ENCODE measurements at regions not wholly inside any gene's neighbourhood (a gene's known extent, or its start where the extent isn't known, plus 50 kb on each side); places are given as distances from the start of the nearest gene placed in this dataset.

DNA sequence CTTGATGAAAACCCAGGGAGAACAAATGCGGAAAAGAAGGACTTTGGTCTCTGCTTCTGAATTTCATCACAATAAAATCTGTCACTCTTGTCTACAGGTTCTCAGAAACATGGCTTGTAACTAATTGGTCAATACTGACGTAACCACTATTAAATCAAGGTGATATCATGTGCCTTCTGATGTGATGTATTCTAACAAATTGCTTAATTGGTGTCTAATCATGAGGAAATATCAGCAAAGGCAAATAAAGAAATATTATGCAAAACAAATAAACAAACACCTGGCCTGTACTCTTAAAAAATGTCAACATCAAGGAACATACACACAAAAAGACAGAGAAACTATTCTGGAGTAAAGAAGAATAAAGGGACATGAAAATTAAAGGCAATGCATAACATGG lies 1165.0 kb downstream of the NXPH1 start:
- TF ChIP-seq, protein P1, sequence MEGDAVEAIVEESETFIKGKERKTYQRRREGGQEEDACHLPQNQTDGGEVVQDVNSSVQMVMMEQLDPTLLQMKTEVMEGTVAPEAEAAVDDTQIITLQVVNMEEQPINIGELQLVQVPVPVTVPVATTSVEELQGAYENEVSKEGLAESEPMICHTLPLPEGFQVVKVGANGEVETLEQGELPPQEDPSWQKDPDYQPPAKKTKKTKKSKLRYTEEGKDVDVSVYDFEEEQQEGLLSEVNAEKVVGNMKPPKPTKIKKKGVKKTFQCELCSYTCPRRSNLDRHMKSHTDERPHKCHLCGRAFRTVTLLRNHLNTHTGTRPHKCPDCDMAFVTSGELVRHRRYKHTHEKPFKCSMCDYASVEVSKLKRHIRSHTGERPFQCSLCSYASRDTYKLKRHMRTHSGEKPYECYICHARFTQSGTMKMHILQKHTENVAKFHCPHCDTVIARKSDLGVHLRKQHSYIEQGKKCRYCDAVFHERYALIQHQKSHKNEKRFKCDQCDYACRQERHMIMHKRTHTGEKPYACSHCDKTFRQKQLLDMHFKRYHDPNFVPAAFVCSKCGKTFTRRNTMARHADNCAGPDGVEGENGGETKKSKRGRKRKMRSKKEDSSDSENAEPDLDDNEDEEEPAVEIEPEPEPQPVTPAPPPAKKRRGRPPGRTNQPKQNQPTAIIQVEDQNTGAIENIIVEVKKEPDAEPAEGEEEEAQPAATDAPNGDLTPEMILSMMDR (tag by site-specific recombination; IDR thresholded peaks at IDR 0.05) = no peak
- TF ChIP-seq ZNF510 (tag by site-specific recombination; IDR thresholded peaks at IDR 0.05; ENCODE audit: insufficient replicate concordance) = no peak
- TF ChIP-seq REST (tag by site-specific recombination; IDR thresholded peaks at IDR 0.05) = no peak
- no peak for TF ChIP-seq SP7 (tag by site-specific recombination; IDR thresholded peaks at IDR 0.05)
- TF ChIP-seq TCF7L2 (IDR thresholded peaks at IDR 0.05; ENCODE audit: borderline replicate concordance, low read depth, low read length) = no peak
- no peak for TF ChIP-seq ZNF404 (tag by site-specific recombination; IDR thresholded peaks at IDR 0.05)
- no peak for TF ChIP-seq ZNF571 (tag by site-specific recombination; IDR thresholded peaks at IDR 0.05)
- TF ChIP-seq, protein P2, sequence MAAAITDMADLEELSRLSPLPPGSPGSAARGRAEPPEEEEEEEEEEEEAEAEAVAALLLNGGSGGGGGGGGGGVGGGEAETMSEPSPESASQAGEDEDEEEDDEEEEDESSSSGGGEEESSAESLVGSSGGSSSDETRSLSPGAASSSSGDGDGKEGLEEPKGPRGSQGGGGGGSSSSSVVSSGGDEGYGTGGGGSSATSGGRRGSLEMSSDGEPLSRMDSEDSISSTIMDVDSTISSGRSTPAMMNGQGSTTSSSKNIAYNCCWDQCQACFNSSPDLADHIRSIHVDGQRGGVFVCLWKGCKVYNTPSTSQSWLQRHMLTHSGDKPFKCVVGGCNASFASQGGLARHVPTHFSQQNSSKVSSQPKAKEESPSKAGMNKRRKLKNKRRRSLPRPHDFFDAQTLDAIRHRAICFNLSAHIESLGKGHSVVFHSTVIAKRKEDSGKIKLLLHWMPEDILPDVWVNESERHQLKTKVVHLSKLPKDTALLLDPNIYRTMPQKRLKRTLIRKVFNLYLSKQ (tag by site-specific recombination; IDR thresholded peaks at IDR 0.05; ENCODE audit: borderline replicate concordance) = no peak
- no peak for TF ChIP-seq HOXA7 (CRISPR knock-in tag; IDR thresholded peaks at IDR 0.05; ENCODE audit: borderline replicate concordance)
- no peak for TF ChIP-seq ZFP69B (tag by site-specific recombination; IDR thresholded peaks at IDR 0.05)
- TF ChIP-seq, protein P3, sequence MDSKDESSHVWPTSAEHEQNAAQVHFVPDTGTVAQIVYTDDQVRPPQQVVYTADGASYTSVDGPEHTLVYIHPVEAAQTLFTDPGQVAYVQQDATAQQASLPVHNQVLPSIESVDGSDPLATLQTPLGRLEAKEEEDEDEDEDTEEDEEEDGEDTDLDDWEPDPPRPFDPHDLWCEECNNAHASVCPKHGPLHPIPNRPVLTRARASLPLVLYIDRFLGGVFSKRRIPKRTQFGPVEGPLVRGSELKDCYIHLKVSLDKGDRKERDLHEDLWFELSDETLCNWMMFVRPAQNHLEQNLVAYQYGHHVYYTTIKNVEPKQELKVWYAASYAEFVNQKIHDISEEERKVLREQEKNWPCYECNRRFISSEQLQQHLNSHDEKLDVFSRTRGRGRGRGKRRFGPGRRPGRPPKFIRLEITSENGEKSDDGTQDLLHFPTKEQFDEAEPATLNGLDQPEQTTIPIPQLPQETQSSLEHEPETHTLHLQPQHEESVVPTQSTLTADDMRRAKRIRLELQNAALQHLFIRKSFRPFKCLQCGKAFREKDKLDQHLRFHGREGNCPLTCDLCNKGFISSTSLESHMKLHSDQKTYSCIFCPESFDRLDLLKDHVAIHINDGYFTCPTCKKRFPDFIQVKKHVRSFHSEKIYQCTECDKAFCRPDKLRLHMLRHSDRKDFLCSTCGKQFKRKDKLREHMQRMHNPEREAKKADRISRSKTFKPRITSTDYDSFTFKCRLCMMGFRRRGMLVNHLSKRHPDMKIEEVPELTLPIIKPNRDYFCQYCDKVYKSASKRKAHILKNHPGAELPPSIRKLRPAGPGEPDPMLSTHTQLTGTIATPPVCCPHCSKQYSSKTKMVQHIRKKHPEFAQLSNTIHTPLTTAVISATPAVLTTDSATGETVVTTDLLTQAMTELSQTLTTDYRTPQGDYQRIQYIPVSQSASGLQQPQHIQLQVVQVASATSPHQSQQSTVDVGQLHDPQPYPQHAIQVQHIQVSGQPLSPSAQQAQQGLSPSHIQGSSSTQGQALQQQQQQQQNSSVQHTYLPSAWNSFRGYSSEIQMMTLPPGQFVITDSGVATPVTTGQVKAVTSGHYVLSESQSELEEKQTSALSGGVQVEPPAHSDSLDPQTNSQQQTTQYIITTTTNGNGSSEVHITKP (tag by site-specific recombination; IDR thresholded peaks at IDR 0.05) = no peak
- TF ChIP-seq YY1 (tag by site-specific recombination; IDR thresholded peaks at IDR 0.05) = no peak
- TF ChIP-seq SP2 (tag by site-specific recombination; IDR thresholded peaks at IDR 0.05) = no peak
- no peak for TF ChIP-seq ZNF391 (tag by site-specific recombination; IDR thresholded peaks at IDR 0.05; ENCODE audit: borderline replicate concordance, low read depth)

All from HEK293 (cell line).